ENCODE measurements at regions not wholly inside any gene's neighbourhood (a gene's known extent, or its start where the extent isn't known, plus 50 kb on each side); places are given as distances from the start of the nearest gene placed in this dataset.
"Not testable (repeated sequence)": the region's sequence is repeated elsewhere in the genome, so short reads cannot be mapped to it uniquely, and the experiment has no call there.

GRCh38 chr14:105731221-105731985, 205.0 kb downstream of the TMEM121 start:
- not testable (repeated sequence) for TF ChIP-seq POLR2A, CTCF (IDR thresholded peaks at IDR 0.05)
